Esophagus muscularis mucosa (tissue), 3 donors: ENCODE measurements at regions not wholly inside any gene's neighbourhood (a gene's known extent, or its start where the extent isn't known, plus 50 kb on each side); places are given as distances from the start of the nearest gene placed in this dataset.

Experiments
- CTCF ChIP-seq, 3 experiments: fragments of 200-600 bp in 2 of 3; fragments of 450-650 bp in 1 of 3; sonication (generic) in 2 of 3; IDR thresholded peaks; one replicate each; pipeline ENCODE4 v1.5.1; 2017 to 2019; ENCODE audit warnings: antibody characterized with exemption in 3 of 3, mild to moderate bottlenecking in 2 of 3, moderate library complexity in 1 of 3
- POLR2A ChIP-seq: fragments of 450-650 bp; IDR thresholded peaks from one replicate; pipeline ENCODE4 v1.6.1; 2017; ENCODE audit warnings: antibody characterized with exemption, moderate library complexity, mild to moderate bottlenecking, low read depth

- TF ChIP-seq CTCF (IDR thresholded peaks at IDR 0.05) (no peak), POLR2A (no peak)
These were observed 692.7 kb upstream of the ZNF385D start for GRCh38 chr3:22443571-22444233.
